ENCODE measurements at regions not wholly inside any gene's neighbourhood (a gene's known extent, or its start where the extent isn't known, plus 50 kb on each side); places are given as distances from the start of the nearest gene placed in this dataset.
"Not testable (repeated sequence)": the region's sequence is repeated elsewhere in the genome, so short reads cannot be mapped to it uniquely, and the experiment has no call there.

GRCh38 chr1:184181044-184181443 lies 129.5 kb downstream of the TSEN15 start:
- in situ Hi-C loops (cut with MboI; ENCODE audit: low sequenced_read_pairs), result no loop called here

DNA sequence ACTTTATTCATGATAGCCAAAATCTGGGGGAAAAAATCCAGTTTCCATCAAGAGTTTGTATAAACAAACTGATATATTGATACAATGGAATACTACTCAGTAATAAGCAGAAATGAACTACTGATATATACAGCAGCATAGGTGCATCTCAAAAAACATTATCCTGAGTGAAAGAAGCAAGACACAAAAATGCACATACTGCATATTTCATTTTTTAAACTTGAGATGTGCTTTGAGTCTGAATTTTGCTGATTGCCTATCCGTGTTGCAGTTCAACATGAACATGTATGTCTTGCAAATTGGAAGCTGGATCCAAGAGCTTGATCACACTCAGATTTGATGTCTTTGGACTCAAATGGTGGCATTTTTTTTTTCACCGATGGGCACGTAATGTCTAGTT lies 132.4 kb downstream of the TSEN15 start:
- in situ Hi-C loops (cut with MboI; ENCODE audit: low sequenced_read_pairs), result no loop called here

- in situ Hi-C loops (cut with MboI; ENCODE audit: low sequenced_read_pairs), result not testable (repeated sequence)
Measured at GRCh38 chr1:184184614-184185013, 133.1 kb downstream of the TSEN15 start.

- in situ Hi-C loops (cut with MboI; ENCODE audit: low sequenced_read_pairs), result no loop called here
Measured at GRCh38 chr1:184185347-184185746, 133.8 kb downstream of the TSEN15 start.

GRCh38 chr1:184186167-184186566 lies 134.6 kb downstream of the TSEN15 start:
- in situ Hi-C loops (cut with MboI; ENCODE audit: low sequenced_read_pairs), result no loop called here

DNA sequence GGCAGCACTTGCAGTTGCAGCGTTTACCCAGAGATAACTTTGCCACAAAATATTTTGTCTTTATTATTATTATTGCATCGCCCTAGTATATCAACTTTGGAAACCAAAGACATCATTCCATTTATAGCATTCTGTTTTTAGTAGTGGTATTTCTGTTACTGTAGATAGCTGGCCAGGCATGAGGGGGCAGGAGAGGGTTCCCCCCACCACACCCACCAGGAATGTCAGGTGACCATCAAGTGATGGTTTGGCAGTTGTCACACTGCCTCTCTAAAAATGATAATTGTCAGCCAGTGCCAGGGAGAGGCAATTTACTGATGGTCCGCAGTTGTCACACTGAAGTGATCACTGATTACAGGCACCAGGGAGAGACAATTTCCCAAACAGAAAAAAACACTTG lies 135.6 kb downstream of the TSEN15 start:
- in situ Hi-C loops (cut with MboI; ENCODE audit: low sequenced_read_pairs), result no loop called here

GRCh38 chr1:184188037-184188436 lies 136.5 kb downstream of the TSEN15 start:
- in situ Hi-C loops (cut with MboI; ENCODE audit: low sequenced_read_pairs), result no loop called here

DNA sequence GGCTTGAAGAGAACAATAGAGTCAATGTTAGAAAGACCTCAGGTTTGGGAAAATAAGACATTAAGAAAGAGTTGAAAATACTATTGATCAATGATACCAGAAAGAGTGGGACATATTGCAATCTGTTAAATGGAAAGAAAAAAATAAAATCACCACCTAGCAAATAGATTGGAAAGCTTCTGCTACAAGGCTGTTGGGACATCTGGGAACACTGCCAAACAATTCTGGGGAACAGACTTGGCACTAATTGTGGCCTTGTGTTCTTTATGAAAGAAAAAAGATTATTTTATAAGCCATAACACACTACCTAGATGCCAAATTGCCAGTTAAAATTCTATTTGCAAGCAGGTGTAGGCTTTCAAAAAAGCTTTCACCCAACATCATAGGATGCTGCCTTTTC lies 137.8 kb downstream of the TSEN15 start:
- in situ Hi-C loops (cut with MboI; ENCODE audit: low sequenced_read_pairs), result no loop called here

DNA sequence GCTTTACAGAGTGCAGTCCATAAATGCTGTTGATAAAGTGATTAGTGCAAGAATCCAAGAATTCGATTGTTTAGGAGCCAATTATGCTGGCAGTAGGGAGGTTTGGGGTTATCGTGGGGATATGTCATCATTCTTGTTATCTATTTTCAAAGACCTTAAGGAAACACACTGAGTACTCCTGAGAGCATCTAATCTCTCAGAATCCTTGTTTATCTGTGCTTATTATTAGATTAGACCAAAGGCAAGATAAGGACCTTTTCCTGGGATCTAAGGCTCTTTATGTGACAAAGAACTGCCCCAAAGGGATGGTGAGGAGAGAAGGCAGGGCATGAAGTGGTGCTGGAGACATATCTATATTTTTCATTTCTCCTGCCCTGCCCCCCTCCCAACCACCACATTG lies 139.1 kb downstream of the TSEN15 start:
- in situ Hi-C loops (cut with MboI; ENCODE audit: low sequenced_read_pairs), result no loop called here

DNA sequence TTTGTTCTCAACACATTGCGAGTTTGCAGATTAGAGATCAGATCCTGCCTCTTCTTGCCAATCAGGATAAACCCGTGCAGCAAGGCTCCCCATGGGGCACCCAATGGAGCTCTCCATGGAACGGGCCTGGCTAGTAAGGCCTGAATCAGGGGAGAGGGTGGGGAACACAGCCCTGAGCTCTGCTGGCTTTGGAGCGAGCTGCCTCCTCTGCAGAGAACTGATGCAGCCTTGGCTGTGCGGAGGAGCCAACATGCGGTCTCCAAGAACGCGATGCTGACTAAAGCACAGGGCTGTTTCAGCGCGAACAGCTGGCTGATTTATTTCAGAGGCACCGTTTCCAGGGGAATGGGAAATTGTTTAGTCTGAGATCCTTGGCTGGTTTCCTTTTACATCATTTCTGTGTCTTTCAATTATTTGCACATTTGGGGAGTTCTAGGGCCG lies 139.7 kb downstream of the TSEN15 start:
- in situ Hi-C loops (cut with MboI; ENCODE audit: low sequenced_read_pairs), result no loop called here

DNA sequence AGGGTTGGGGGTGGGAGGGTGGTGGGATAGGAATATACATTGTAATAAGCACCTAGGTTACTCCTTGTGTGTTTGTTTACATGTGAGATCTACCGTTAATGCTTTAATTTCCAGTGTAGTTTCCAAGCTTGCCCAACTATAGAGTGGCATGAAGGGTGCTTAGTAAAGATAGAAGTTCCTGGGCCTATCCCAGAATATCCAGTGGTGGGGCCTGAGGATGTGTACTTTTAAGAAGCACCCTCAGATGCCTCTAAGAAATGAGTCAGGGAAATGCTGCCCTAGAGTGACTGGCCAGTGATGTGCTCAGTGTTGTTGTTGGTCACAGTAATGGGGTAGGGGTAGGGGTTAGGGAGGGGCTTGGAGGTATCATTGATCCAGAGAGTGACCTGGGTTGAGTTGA lies 141.3 kb downstream of the TSEN15 start:
- in situ Hi-C loops (cut with MboI; ENCODE audit: low sequenced_read_pairs), result no loop called here

GRCh38 chr1:184193451-184193850 lies 141.9 kb downstream of the TSEN15 start:
- in situ Hi-C loops (cut with MboI; ENCODE audit: low sequenced_read_pairs), result no loop called here

GRCh38 chr1:184194236-184194635 lies 142.7 kb downstream of the TSEN15 start:
- in situ Hi-C loops (cut with MboI; ENCODE audit: low sequenced_read_pairs), result no loop called here

- in situ Hi-C loops (cut with MboI; ENCODE audit: low sequenced_read_pairs), result not testable (repeated sequence)
Measured at GRCh38 chr1:184195722-184196121, 144.2 kb downstream of the TSEN15 start.

- in situ Hi-C loops (cut with MboI; ENCODE audit: low sequenced_read_pairs), result no loop called here
Measured at GRCh38 chr1:184197831-184198230, 146.3 kb downstream of the TSEN15 start.

GRCh38 chr1:184199036-184199435 lies 147.5 kb downstream of the TSEN15 start:
- in situ Hi-C loops (cut with MboI; ENCODE audit: low sequenced_read_pairs), result no loop called here

GRCh38 chr1:184199438-184200085 lies 148.0 kb downstream of the TSEN15 start:
- in situ Hi-C loops (cut with MboI; ENCODE audit: low sequenced_read_pairs), result loop anchor here (25.0 kb wide), 1 partner anchor 537 kb away; the partner anchor contains the start of gene APOBEC4

GRCh38 chr1:184208622-184209021 lies 157.1 kb downstream of the TSEN15 start:
- in situ Hi-C loops (cut with MboI; ENCODE audit: low sequenced_read_pairs), result loop anchor here (25.0 kb wide), 1 partner anchor 546 kb away; the partner anchor contains the start of gene APOBEC4

DNA sequence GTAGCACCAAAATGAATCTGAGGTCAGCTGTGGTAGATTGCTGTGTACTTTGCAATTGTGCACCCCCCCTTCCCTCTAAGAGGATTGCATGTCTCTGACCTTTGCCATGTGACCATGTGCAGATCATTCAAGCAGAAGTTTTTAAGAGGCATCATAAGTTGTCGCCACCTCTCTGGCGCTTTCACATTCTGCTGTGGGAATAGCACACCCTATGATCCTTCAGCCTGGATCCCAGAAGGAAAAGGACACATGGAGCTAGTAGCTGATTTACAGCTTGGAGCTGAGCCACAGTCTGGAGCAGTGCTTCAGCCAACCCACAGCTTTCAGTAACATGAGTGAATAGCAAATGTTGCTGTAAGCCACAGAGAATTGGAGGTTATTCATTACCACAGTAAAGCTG lies 158.5 kb downstream of the TSEN15 start:
- in situ Hi-C loops (cut with MboI; ENCODE audit: low sequenced_read_pairs), result loop anchor here (25.0 kb wide), 1 partner anchor 548 kb away; the partner anchor contains the start of gene APOBEC4

DNA sequence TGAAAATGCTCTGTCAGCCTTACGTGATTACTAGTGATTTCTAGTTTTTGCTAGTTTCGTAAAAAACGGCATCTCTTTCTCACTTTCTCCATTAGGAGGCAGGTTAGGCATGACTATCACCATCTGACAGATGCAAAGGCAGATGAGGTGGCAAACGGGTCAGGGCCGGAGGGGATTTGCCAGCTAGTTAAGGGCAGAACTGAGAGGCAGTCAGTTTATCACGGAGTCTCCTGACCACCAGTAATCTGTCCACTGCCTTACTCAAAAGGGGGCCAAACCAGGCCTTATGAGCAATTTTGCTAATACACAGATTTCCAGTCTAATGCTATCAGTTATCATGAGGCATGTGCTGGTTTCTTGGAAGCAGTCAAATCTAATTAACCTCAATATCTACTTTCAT lies 159.3 kb downstream of the TSEN15 start:
- in situ Hi-C loops (cut with MboI; ENCODE audit: low sequenced_read_pairs), result loop anchor here (25.0 kb wide), 1 partner anchor 549 kb away; the partner anchor contains the start of gene APOBEC4

GRCh38 chr1:184212649-184213314 lies 161.3 kb downstream of the TSEN15 start:
- in situ Hi-C loops (cut with MboI; ENCODE audit: low sequenced_read_pairs), result loop anchor here (25.0 kb wide), 1 partner anchor 550 kb away; the partner anchor contains the start of gene APOBEC4

DNA sequence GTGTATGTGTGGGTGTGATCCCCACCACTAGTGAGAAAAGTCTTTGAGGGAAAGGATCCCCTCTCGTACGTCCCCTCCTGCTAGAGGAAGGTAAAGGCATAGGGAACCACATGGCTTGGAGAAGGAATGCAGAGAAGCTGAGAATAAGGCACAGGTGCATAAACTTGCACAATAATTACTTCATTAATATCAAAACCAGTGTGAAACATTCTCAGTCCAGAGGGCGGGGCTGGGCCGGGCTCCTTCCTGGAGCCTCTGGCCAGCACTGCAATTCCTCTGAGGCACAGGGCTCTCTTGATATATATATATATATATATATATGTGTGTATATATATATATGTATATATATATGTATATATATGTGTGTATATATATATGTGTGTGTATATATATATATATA lies 162.6 kb downstream of the TSEN15 start:
- in situ Hi-C loops (cut with MboI; ENCODE audit: low sequenced_read_pairs), result loop anchor here (25.0 kb wide), 1 partner anchor 552 kb away; the partner anchor contains the start of gene APOBEC4
